ENCODE measurements at regions not wholly inside any gene's neighbourhood (a gene's known extent, or its start where the extent isn't known, plus 50 kb on each side); places are given as distances from the start of the nearest gene placed in this dataset.

GRCh38 chr3:64998317-64998716, 310.5 kb upstream of the ADAMTS9 start:
- DNase-seq (ENCODE audit: low read depth, low spot score), result no peak
- ChIA-PET CTCF (no interaction called here), POLR2A (no interaction called here)
- H3K4me3 ChIP-seq (ENCODE audit: low read depth, low read length), result no peak overlapping the region
- no peak for TF ChIP-seq CTCF (IDR thresholded peaks at IDR 0.05; ENCODE audit: insufficient read depth, low read length, missing control alignments)

- no peak for DNase-seq (ENCODE audit: low read depth, low spot score)
- no peak overlapping the region for H3K4me3 ChIP-seq (ENCODE audit: low read depth, low read length)
- POLR2A ChIA-PET, result no interaction called here
- TF ChIP-seq CTCF (IDR thresholded peaks at IDR 0.05; ENCODE audit: insufficient read depth, low read length, missing control alignments), result no peak
- CTCF ChIA-PET, result no interaction called here
These were observed 308.2 kb upstream of the ADAMTS9 start for GRCh38 chr3:64995857-64996551.

- TF ChIP-seq CTCF (IDR thresholded peaks at IDR 0.05; ENCODE audit: insufficient read depth, low read length, missing control alignments), result no peak
- no peak for DNase-seq (ENCODE audit: low read depth, low spot score)
- POLR2A ChIA-PET, result no interaction called here
- H3K4me3 ChIP-seq (ENCODE audit: low read depth, low read length), result no peak overlapping the region
- CTCF ChIA-PET, result no interaction called here
These were observed 306.0 kb upstream of the ADAMTS9 start for GRCh38 chr3:64993781-64994180.

GRCh38 chr3:64992530-64993285, 304.9 kb upstream of the ADAMTS9 start:
- DNase-seq (ENCODE audit: low read depth, low spot score), result no peak
- H3K4me3 ChIP-seq (ENCODE audit: low read depth, low read length), result no peak overlapping the region
- no peak for TF ChIP-seq CTCF (IDR thresholded peaks at IDR 0.05; ENCODE audit: insufficient read depth, low read length, missing control alignments)
- CTCF ChIA-PET, result no interaction called here
- POLR2A ChIA-PET, result no interaction called here

GRCh38 chr3:64988188-64988587, 300.4 kb upstream of the ADAMTS9 start:
- H3K4me3 ChIP-seq (ENCODE audit: low read depth, low read length), result no peak overlapping the region
- POLR2A ChIA-PET, result no interaction called here
- CTCF ChIA-PET, result no interaction called here
- no peak for DNase-seq (ENCODE audit: low read depth, low spot score)
- no peak for TF ChIP-seq CTCF (IDR thresholded peaks at IDR 0.05; ENCODE audit: insufficient read depth, low read length, missing control alignments)

GRCh38 chr3:64987726-64988125, 299.9 kb upstream of the ADAMTS9 start:
- DNase-seq (ENCODE audit: low read depth, low spot score), result no peak
- no peak overlapping the region for H3K4me3 ChIP-seq (ENCODE audit: low read depth, low read length)
- no peak for TF ChIP-seq CTCF (IDR thresholded peaks at IDR 0.05; ENCODE audit: insufficient read depth, low read length, missing control alignments)
- POLR2A ChIA-PET, result no interaction called here
- CTCF ChIA-PET, result no interaction called here

Measured in AG04449 (cell line).